Activated CD8-positive, alpha-beta T cell treated with anti-CD3 and anti-CD28 coated beads for 36 hours (primary cell): ENCODE measurements at regions not wholly inside any gene's neighbourhood (a gene's known extent, or its start where the extent isn't known, plus 50 kb on each side); places are given as distances from the start of the nearest gene placed in this dataset.

Experiments used
- ATAC-seq: fragments of 200-7000 bp; cut with Tn5 transposase; one replicate; pipeline ENCODE4 v1.10.0; 2021; ENCODE audit warnings: mild to moderate bottlenecking, moderate library complexity
- CTCF ChIA-PET: fragments of 350-600 bp; sonication (Branson Sonifier 250); formaldehyde crosslinking; loops from one replicate; lab custom pipeline; 2021; ENCODE audit warnings: antibody characterized with exemption; lab: Charles Lee
- POLR2A ChIA-PET: fragments of 350-600 bp; sonication (Branson Sonifier 250); formaldehyde crosslinking; loops from one replicate; lab custom pipeline; 2021; ENCODE audit warnings: antibody characterized with exemption; lab: Charles Lee
- DNase-seq: peaks from one replicate; pipeline ENCODE4 v3.0.0-alpha.2; 2020
- H3K27ac Mint-ChIP-seq: one replicate; pipeline ENCODE4 v1.8.0; 2021; ENCODE audit warnings: mild to moderate bottlenecking, mixed read lengths
- H3K27me3 Mint-ChIP-seq: one replicate; pipeline ENCODE4 v1.8.0; 2021; ENCODE audit warnings: mixed read lengths
- H3K36me3 Mint-ChIP-seq: one replicate; pipeline ENCODE4 v1.8.0; 2021; ENCODE audit warnings: low read depth, mixed read lengths
- H3K4me1 Mint-ChIP-seq: one replicate; pipeline ENCODE4 v1.8.0; 2021; ENCODE audit warnings: low read depth, mixed read lengths
- H3K4me3 Mint-ChIP-seq: one replicate; pipeline ENCODE4 v1.8.0; 2021; ENCODE audit warnings: mild to moderate bottlenecking, moderate library complexity, mixed read lengths
- H3K9me3 Mint-ChIP-seq: one replicate; pipeline ENCODE4 v1.8.0; 2021; ENCODE audit warnings: mixed read lengths
- CTCF ChIP-seq: fragments of 200-600 bp; IDR thresholded peaks from one replicate; pipeline ENCODE4 v1.8.0; 2022; ENCODE audit warnings: antibody characterized with exemption, mild to moderate bottlenecking
- intact Hi-C: fragments of 100-400 bp; cut with micrococcal nuclease; formaldehyde crosslinking; loops from one replicate; pipeline ENCODE4 v1.10.0; 2022

DNA sequence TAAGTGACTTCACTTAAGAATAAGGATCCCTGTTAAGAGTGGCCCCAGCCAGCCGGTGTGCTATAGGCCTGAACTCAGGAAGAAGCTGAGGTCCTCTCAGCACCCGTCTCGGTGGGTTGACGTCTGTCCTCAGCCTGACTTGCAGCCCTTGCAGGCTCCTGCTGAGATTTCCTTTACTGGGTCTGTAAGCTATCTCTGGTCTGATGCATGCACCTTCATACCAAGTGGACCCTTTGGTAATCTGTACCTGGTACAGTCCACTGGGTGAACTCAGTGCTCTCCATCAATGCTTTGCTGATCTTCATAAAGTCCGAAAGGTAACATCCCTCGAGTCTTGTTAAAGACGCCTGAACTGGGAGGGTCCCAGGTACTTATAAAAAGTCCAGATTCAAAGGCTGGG is 212.0 kb upstream of the PPP2R3A start:
- H3K4me1 Mint-ChIP-seq: no peaks in the 10 kb centered on the region
- DNase-seq (no peak), ATAC-seq (no peak)
- H3K36me3 Mint-ChIP-seq: no peaks in the 10 kb centered on the region
- no peak overlapping the region for H3K27ac Mint-ChIP-seq
- H3K27me3 Mint-ChIP-seq: peaks cover 1% of the 10 kb centered on the region
- ChIA-PET CTCF (no interaction called here), POLR2A (interaction anchor here (0.6 kb wide), 1 partner anchor 295 kb away, joined by 3 read pairs; no protein-coding TSS in a partner anchor)
- intact Hi-C loops: no loop called here
- H3K9me3 Mint-ChIP-seq: no peaks in the 10 kb centered on the region
- no peak overlapping the region for H3K4me3 Mint-ChIP-seq
- no peak for TF ChIP-seq CTCF

GRCh38 chr3:135755330-135756105 is 210.0 kb upstream of the PPP2R3A start:
- intact Hi-C loops: no loop called here
- H3K4me1 Mint-ChIP-seq: no peaks in the 10 kb centered on the region
- ChIA-PET POLR2A (no interaction called here), CTCF (no interaction called here)
- no peaks in the 10 kb centered on the region for H3K36me3 Mint-ChIP-seq
- no peaks in the 10 kb centered on the region for H3K9me3 Mint-ChIP-seq
- DNase-seq: no peak
- H3K27me3 Mint-ChIP-seq: no peaks in the 10 kb centered on the region
- no peak overlapping the region for H3K27ac Mint-ChIP-seq
- ATAC-seq: no peak
- H3K4me3 Mint-ChIP-seq: no peak overlapping the region
- TF ChIP-seq CTCF: no peak

DNA sequence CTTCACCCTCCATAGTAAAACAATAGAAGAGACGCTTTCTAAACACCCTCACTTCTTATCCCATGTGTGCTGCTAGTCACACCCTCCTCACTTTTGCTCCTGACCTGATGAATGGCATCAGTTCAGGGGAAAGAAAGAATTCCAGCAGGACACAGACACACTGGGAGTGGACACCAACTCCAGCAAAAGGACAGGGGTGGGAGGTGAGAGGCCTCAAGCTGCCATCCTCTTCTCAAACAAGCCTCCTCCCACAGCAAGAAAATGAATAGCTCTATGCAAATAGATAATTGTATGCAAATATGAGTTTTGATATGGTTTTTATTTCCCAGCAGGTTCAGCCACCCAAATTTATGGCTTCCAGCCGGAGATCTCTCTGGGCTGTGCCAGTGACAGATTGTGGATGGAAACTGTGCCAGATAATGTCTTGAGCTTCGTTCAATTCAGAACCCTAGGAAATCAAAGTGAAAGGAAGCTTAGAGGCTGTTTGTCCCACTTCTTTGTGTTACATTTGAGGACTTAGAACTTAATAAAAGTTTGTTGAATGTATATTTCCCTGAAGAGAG is 209.3 kb upstream of the PPP2R3A start:
- H3K9me3 Mint-ChIP-seq: no peaks in the 10 kb centered on the region
- POLR2A ChIA-PET: no interaction called here
- no peak for DNase-seq
- no peak for ATAC-seq
- TF ChIP-seq CTCF: no peak
- no peak overlapping the region for H3K27ac Mint-ChIP-seq
- CTCF ChIA-PET: no interaction called here
- intact Hi-C loops: no loop called here
- H3K36me3 Mint-ChIP-seq: no peaks in the 10 kb centered on the region
- H3K27me3 Mint-ChIP-seq: no peaks in the 10 kb centered on the region
- no peak overlapping the region for H3K4me3 Mint-ChIP-seq
- H3K4me1 Mint-ChIP-seq: no peaks in the 10 kb centered on the region

DNA sequence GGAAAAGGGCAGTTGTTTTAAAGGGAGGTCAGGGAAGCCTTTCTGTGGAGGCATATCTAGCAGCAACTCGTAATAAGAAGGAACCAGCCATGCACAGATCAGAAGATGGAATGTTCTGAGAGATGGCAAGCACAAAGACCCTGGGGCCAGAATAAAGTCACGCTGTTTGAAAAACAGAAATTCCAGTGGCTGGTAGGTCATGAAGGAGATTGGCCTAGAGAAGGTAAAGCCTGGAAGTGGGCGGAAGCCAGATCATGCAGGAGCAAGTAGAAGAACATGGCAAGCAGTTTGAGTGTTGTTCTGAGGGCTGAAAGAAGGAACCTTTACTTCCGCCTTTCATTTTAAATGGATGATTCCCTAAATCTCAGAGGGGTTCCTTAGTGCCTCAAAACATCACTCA is 208.1 kb upstream of the PPP2R3A start:
- ATAC-seq (no peak), DNase-seq (no peak)
- no peaks in the 10 kb centered on the region for H3K9me3 Mint-ChIP-seq
- TF ChIP-seq CTCF: no peak
- ChIA-PET CTCF (no interaction called here), POLR2A (no interaction called here)
- no peaks in the 10 kb centered on the region for H3K36me3 Mint-ChIP-seq
- H3K27ac Mint-ChIP-seq: no peak overlapping the region
- no peaks in the 10 kb centered on the region for H3K27me3 Mint-ChIP-seq
- no peak overlapping the region for H3K4me3 Mint-ChIP-seq
- no peaks in the 10 kb centered on the region for H3K4me1 Mint-ChIP-seq
- intact Hi-C loops: no loop called here

GRCh38 chr3:135758961-135759360 is 206.6 kb upstream of the PPP2R3A start:
- ChIA-PET CTCF (no interaction called here), POLR2A (no interaction called here)
- no peaks in the 10 kb centered on the region for H3K4me1 Mint-ChIP-seq

More at GRCh38 chr3:135758961-135759360, 206.6 kb upstream of the PPP2R3A start:
- intact Hi-C loops: no loop called here
- Mint-ChIP-seq H3K27me3 (no peaks in the 10 kb centered on the region), H3K9me3 (no peaks in the 10 kb centered on the region), H3K27ac (no peak overlapping the region), H3K4me3 (no peak overlapping the region), H3K36me3 (no peaks in the 10 kb centered on the region)
- DNase-seq (no peak), ATAC-seq (no peak)
- TF ChIP-seq CTCF: no peak
